HTR-8/SVneo (cell line): ENCODE measurements at regions not wholly inside any gene's neighbourhood (a gene's known extent, or its start where the extent isn't known, plus 50 kb on each side); places are given as distances from the start of the nearest gene placed in this dataset.
"Not testable (repeated sequence)": the region's sequence is repeated elsewhere in the genome, so short reads cannot be mapped to it uniquely, and the experiment has no call there.

ENCODE experiments used
- DNase-seq: peaks from one replicate; pipeline ENCODE4 v3.0.0; 2011; ENCODE audit warnings: low spot score, mixed read lengths; ENCODE audit not compliant: insufficient read length
- FAIRE-seq: peaks from 2 replicates; lab custom pipeline; 2011; peaks lifted over from hg19 to GRCh38; lab: Jason Lieb, UNC

- DNase-seq (no peak), FAIRE-seq (no peak)
Observed at GRCh38 chr2:188785490-188785889, 188.7 kb upstream of the COL3A1 start.

GRCh38 chr2:188786368-188786841, 187.8 kb upstream of the COL3A1 start:
- DNase-seq (no peak), FAIRE-seq (no peak)

GRCh38 chr2:188787021-188787657, 187.0 kb upstream of the COL3A1 start:
- peak; percentile 55 for FAIRE-seq

GRCh38 chr2:188787658-188788240, 186.4 kb upstream of the COL3A1 start:
- peak; percentile 23 for FAIRE-seq

More at GRCh38 chr2:188787021-188787657, 187.0 kb upstream of the COL3A1 start:
- no peak for DNase-seq

GRCh38 chr2:188788621-188789020, 185.6 kb upstream of the COL3A1 start:
- DNase-seq (peak; percentile 37), FAIRE-seq (no peak)

More at GRCh38 chr2:188787658-188788240, 186.4 kb upstream of the COL3A1 start:
- DNase-seq, result no peak

- FAIRE-seq (no peak), DNase-seq (no peak)
Observed at GRCh38 chr2:188789951-188790350, 184.2 kb upstream of the COL3A1 start.

GRCh38 chr2:188794453-188794852, 179.7 kb upstream of the COL3A1 start:
- not testable (repeated sequence) for FAIRE-seq, DNase-seq

- DNase-seq (no peak), FAIRE-seq (no peak)
Observed at GRCh38 chr2:188795762-188796161, 178.4 kb upstream of the COL3A1 start.

- FAIRE-seq (peak; percentile 9), DNase-seq (no peak)
Observed at GRCh38 chr2:188797371-188797770, 176.8 kb upstream of the COL3A1 start.

- FAIRE-seq (no peak), DNase-seq (no peak)
Observed at GRCh38 chr2:188798159-188798558, 176.0 kb upstream of the COL3A1 start.

- no peak for DNase-seq
Observed at GRCh38 chr2:188805219-188805618, 169.0 kb upstream of the COL3A1 start.

GRCh38 chr2:188808947-188809355, 165.2 kb upstream of the COL3A1 start:
- no peak for DNase-seq
- no peak for FAIRE-seq

More at GRCh38 chr2:188805219-188805618, 169.0 kb upstream of the COL3A1 start:
- FAIRE-seq, result no peak

GRCh38 chr2:188810586-188810985, 163.6 kb upstream of the COL3A1 start:
- FAIRE-seq (no peak), DNase-seq (no peak)

- DNase-seq (no peak), FAIRE-seq (peak; percentile 31)
Observed at GRCh38 chr2:188811522-188811921, 162.7 kb upstream of the COL3A1 start.

- DNase-seq (no peak), FAIRE-seq (no peak)
Observed at GRCh38 chr2:188813315-188813714, 160.9 kb upstream of the COL3A1 start.

- peak; percentile 33 for FAIRE-seq
- no peak for DNase-seq
Observed at GRCh38 chr2:188813857-188814256, 160.3 kb upstream of the COL3A1 start.

GRCh38 chr2:188819011-188819410, 155.2 kb upstream of the COL3A1 start:
- no peak for FAIRE-seq
- DNase-seq, result no peak

GRCh38 chr2:188819792-188820191, 154.4 kb upstream of the COL3A1 start:
- FAIRE-seq (no peak), DNase-seq (no peak)

- no peak for DNase-seq
- FAIRE-seq, result no peak
Observed at GRCh38 chr2:188820576-188820975, 153.6 kb upstream of the COL3A1 start.

- FAIRE-seq (no peak), DNase-seq (no peak)
Observed at GRCh38 chr2:188824125-188824524, 150.0 kb upstream of the COL3A1 start.

- FAIRE-seq, result no peak
- DNase-seq, result no peak
Observed at GRCh38 chr2:188833331-188833730, 140.8 kb upstream of the COL3A1 start.

- DNase-seq (no peak), FAIRE-seq (no peak)
Observed at GRCh38 chr2:188833799-188834198, 140.4 kb upstream of the COL3A1 start.
